ENCODE measurements at regions not wholly inside any gene's neighbourhood (a gene's known extent, or its start where the extent isn't known, plus 50 kb on each side); places are given as distances from the start of the nearest gene placed in this dataset.

DNA sequence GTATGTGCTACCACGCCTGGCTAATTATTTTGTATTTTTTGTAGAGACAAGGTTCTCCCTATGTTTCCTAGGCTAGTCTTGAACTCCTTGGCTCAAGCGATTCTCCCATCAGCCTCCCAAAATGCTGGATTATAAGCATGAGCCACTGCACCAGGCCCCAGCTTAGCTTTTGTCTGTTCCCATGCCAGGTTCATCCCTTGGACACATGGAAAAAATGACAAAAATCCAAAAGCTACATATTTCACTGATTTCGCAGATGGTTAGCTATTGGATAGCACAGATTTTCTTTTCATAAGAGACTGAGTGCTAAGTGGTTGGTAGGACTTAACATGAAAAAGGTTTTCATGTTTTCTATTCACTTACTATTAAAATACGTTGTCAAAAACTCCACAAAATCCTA, 286.6 kb upstream of the KITLG start:
- Histone ChIP-seq H3K4me3 (no peak overlapping the region), H3K79me2 (no peaks in the 10 kb centered on the region), H3K4me2 (no peak overlapping the region), H3K27me3 (no peaks in the 10 kb centered on the region), H4K20me1 (ENCODE audit: insufficient read depth, poor library complexity, severe bottlenecking) (no peaks in the 10 kb centered on the region), H3K9me3 (ENCODE audit: low read depth) (no peaks in the 10 kb centered on the region), H2AFZ (no peak overlapping the region), H3K4me1 (ENCODE audit: insufficient read depth) (no peaks in the 10 kb centered on the region), H3K36me3 (replicated peaks; ENCODE audit: insufficient read depth, low read depth) (no peaks in the 10 kb centered on the region), H3K9me2 (replicated peaks; ENCODE audit: insufficient read depth) (no peaks in the 10 kb centered on the region), H3K27ac (no peak overlapping the region)
- no peak for DNase-seq (ENCODE audit: low spot score)
- TF ChIP-seq EZH2 (IDR thresholded peaks at IDR 0.05; ENCODE audit: borderline replicate concordance): no peak
- TF ChIP-seq, protein P1, sequence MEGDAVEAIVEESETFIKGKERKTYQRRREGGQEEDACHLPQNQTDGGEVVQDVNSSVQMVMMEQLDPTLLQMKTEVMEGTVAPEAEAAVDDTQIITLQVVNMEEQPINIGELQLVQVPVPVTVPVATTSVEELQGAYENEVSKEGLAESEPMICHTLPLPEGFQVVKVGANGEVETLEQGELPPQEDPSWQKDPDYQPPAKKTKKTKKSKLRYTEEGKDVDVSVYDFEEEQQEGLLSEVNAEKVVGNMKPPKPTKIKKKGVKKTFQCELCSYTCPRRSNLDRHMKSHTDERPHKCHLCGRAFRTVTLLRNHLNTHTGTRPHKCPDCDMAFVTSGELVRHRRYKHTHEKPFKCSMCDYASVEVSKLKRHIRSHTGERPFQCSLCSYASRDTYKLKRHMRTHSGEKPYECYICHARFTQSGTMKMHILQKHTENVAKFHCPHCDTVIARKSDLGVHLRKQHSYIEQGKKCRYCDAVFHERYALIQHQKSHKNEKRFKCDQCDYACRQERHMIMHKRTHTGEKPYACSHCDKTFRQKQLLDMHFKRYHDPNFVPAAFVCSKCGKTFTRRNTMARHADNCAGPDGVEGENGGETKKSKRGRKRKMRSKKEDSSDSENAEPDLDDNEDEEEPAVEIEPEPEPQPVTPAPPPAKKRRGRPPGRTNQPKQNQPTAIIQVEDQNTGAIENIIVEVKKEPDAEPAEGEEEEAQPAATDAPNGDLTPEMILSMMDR (IDR thresholded peaks at IDR 0.05; ENCODE audit: poor library complexity): no peak
- TF ChIP-seq EZH2phosphoT487 (IDR thresholded peaks at IDR 0.05; ENCODE audit: low read depth, severe bottlenecking, unreplicated experiment): no peak
- 92% methylated on average over 4 of the region's 4 CpGs for WGBS (ENCODE audit: low lambda C conversion rate, missing lambda C conversion rate)

DNA sequence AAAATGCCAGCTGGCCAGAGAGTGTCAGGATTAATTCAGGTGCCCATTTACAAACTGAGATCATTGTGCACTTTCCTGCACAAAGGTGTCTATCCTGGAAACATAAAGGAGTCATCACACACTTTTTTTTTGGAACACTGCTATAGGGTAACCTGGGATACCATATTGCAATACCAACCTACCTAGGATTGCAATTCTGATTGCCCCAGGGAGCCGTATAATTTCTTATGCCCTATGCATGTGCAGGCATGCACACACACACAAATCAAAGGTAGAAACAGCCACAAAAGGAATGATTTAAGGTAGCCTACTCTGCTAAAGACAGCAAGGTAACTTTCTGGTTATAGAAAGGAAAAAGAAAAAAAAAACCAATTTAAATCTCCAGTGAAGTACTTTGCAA, 285.3 kb upstream of the KITLG start:
- H2AFZ ChIP-seq: no peak overlapping the region
- H3K27me3 ChIP-seq: no peaks in the 10 kb centered on the region
- H4K20me1 ChIP-seq (ENCODE audit: insufficient read depth, poor library complexity, severe bottlenecking): no peaks in the 10 kb centered on the region
- no peaks in the 10 kb centered on the region for H3K79me2 ChIP-seq
- no peaks in the 10 kb centered on the region for H3K9me2 ChIP-seq (replicated peaks; ENCODE audit: insufficient read depth)
- no peaks in the 10 kb centered on the region for H3K9me3 ChIP-seq (ENCODE audit: low read depth)
- H3K4me1 ChIP-seq (ENCODE audit: insufficient read depth): no peaks in the 10 kb centered on the region
- no peak overlapping the region for H3K27ac ChIP-seq
- 78% methylated on average over 1 of the region's 1 CpG for WGBS (ENCODE audit: low lambda C conversion rate, missing lambda C conversion rate)
- H3K36me3 ChIP-seq (replicated peaks; ENCODE audit: insufficient read depth, low read depth): no peaks in the 10 kb centered on the region
- no peak for TF ChIP-seq EZH2phosphoT487 (IDR thresholded peaks at IDR 0.05; ENCODE audit: low read depth, severe bottlenecking, unreplicated experiment)
- TF ChIP-seq, protein P1 (IDR thresholded peaks at IDR 0.05; ENCODE audit: poor library complexity): no peak
- TF ChIP-seq EZH2 (IDR thresholded peaks at IDR 0.05; ENCODE audit: borderline replicate concordance): no peak
- DNase-seq (ENCODE audit: low spot score): no peak
- H3K4me3 ChIP-seq: no peak overlapping the region
- no peak overlapping the region for H3K4me2 ChIP-seq

DNA sequence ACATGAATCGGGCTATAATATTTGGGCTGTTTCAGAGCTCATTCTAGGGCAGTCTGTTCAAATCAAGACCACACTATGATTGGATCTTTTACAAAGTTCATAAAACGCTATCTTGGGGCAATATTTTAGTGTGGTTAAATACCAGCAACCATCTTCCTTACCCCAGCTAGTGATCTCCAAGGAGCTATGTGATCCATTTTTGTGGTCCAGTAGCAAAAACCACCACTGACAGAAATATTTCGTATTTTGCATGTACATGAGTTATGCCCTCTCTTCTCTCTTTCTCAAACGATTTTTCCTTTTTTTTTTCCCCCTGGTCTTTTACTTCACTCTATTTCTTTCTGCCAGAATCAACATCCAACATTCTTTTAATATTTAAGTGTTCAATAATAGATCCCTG, 280.6 kb upstream of the KITLG start:
- WGBS (ENCODE audit: low lambda C conversion rate, missing lambda C conversion rate): 86% methylated on average over 4 of the region's 4 CpGs

More for the DNA sequence above, 280.6 kb upstream of the KITLG start:
- Histone ChIP-seq H2AFZ (no peak overlapping the region), H3K79me2 (no peaks in the 10 kb centered on the region), H3K4me2 (no peak overlapping the region), H3K27me3 (no peaks in the 10 kb centered on the region), H3K4me1 (ENCODE audit: insufficient read depth) (peaks cover under 1% of the 10 kb centered on the region), H3K9me2 (replicated peaks; ENCODE audit: insufficient read depth) (no peaks in the 10 kb centered on the region), H3K27ac (no peak overlapping the region), H4K20me1 (ENCODE audit: insufficient read depth, poor library complexity, severe bottlenecking) (no peaks in the 10 kb centered on the region), H3K36me3 (replicated peaks; ENCODE audit: insufficient read depth, low read depth) (no peaks in the 10 kb centered on the region), H3K9me3 (ENCODE audit: low read depth) (no peaks in the 10 kb centered on the region), H3K4me3 (no peak overlapping the region)
- DNase-seq (ENCODE audit: low spot score): no peak
- TF ChIP-seq EZH2 (IDR thresholded peaks at IDR 0.05; ENCODE audit: borderline replicate concordance) (no peak), EZH2phosphoT487 (IDR thresholded peaks at IDR 0.05; ENCODE audit: low read depth, severe bottlenecking, unreplicated experiment) (no peak)
- TF ChIP-seq, protein P1 (IDR thresholded peaks at IDR 0.05; ENCODE audit: poor library complexity): no peak

All from hepatocyte (in vitro differentiated cells).